H9 (cell line): ENCODE measurements at regions not wholly inside any gene's neighbourhood (a gene's known extent, or its start where the extent isn't known, plus 50 kb on each side); places are given as distances from the start of the nearest gene placed in this dataset.

Source experiments
- DNase-seq: peaks from one replicate; pipeline ENCODE4 v3.0.0-alpha.2; 2017
- H2AFZ ChIP-seq: one replicate; pipeline ENCODE4 v1.6.1; 2013; ENCODE audit warnings: mild to moderate bottlenecking, low read length, control low read depth, moderate library complexity
- H2AK5ac ChIP-seq: 2 replicates; pipeline ENCODE4 v1.6.1; 2013; ENCODE audit warnings: low read length, control low read depth, mixed read lengths; ENCODE audit not compliant: insufficient read length
- H2BK120ac ChIP-seq: one replicate; pipeline ENCODE4 v1.6.1; 2013; ENCODE audit warnings: low read depth, mild to moderate bottlenecking, low read length, control low read depth, inconsistent platforms; ENCODE audit not compliant: poor library complexity, severe bottlenecking
- H2BK12ac ChIP-seq: 2 replicates; pipeline ENCODE4 v1.6.1; 2013; ENCODE audit warnings: low read length, control low read depth, mixed read lengths, low read depth; ENCODE audit not compliant: insufficient read length
- H2BK15ac ChIP-seq: 2 replicates; pipeline ENCODE4 v1.6.1; 2013; ENCODE audit warnings: low read depth, low read length, control low read depth
- H2BK20ac ChIP-seq: one replicate; pipeline ENCODE4 v1.6.1; 2013; ENCODE audit warnings: low read depth, mild to moderate bottlenecking, low read length, control low read depth, inconsistent platforms; ENCODE audit not compliant: poor library complexity, severe bottlenecking
- H2BK5ac ChIP-seq: 2 replicates; pipeline ENCODE4 v1.6.1; 2013; ENCODE audit warnings: low read length, control low read depth, mixed read lengths; ENCODE audit not compliant: insufficient read length
- H3K14ac ChIP-seq: 2 replicates; pipeline ENCODE4 v1.6.1; 2013; ENCODE audit warnings: low read length, control low read depth; ENCODE audit not compliant: insufficient read depth
- H3K18ac ChIP-seq: 2 replicates; pipeline ENCODE4 v1.6.1; 2013; ENCODE audit warnings: low read depth, mild to moderate bottlenecking, mixed read lengths, low read length, control low read depth; ENCODE audit not compliant: insufficient read length
- H3K23ac ChIP-seq: 2 replicates; pipeline ENCODE4 v1.6.1; 2013; ENCODE audit warnings: low read length, control low read depth, mixed read lengths, low read depth; ENCODE audit not compliant: insufficient read length
- H3K23me2 ChIP-seq: 2 replicates; pipeline ENCODE4 v1.6.1; 2013; ENCODE audit warnings: low read depth, mild to moderate bottlenecking, mixed read lengths, low read length, control low read depth; ENCODE audit not compliant: insufficient read length, poor library complexity, severe bottlenecking
- H3K27ac ChIP-seq: 2 replicates; pipeline ENCODE4 v1.5.1; 2013; ENCODE audit warnings: low read length, control low read depth, mixed read lengths, low read depth; ENCODE audit not compliant: insufficient read length
- H3K27me3 ChIP-seq: 2 replicates; pipeline ENCODE4 v1.6.1; 2013; ENCODE audit warnings: low read length, control low read depth, inconsistent platforms; ENCODE audit not compliant: insufficient read depth
- H3K4ac ChIP-seq: 2 replicates; pipeline ENCODE4 v1.6.1; 2013; ENCODE audit warnings: low read depth, mild to moderate bottlenecking, control low read depth, inconsistent platforms, low read length, moderate library complexity
- H3K4me1 ChIP-seq: 2 replicates; pipeline ENCODE4 v1.6.1; 2013; ENCODE audit warnings: low read length, control low read depth, inconsistent platforms; ENCODE audit not compliant: insufficient read depth
- H3K4me2 ChIP-seq: 2 replicates; pipeline ENCODE4 v1.6.1; 2013; ENCODE audit warnings: low read length, control low read depth, mixed read lengths; ENCODE audit not compliant: insufficient read length, insufficient read depth
- H3K56ac ChIP-seq: 2 replicates; pipeline ENCODE4 v1.6.1; 2013; ENCODE audit warnings: low read depth, mild to moderate bottlenecking, mixed read lengths, low read length, control low read depth; ENCODE audit not compliant: insufficient read length
- H3K79me1 ChIP-seq: 2 replicates; pipeline ENCODE4 v1.6.1; 2013; ENCODE audit warnings: low read depth, mild to moderate bottlenecking, moderate library complexity, low read length, control low read depth, inconsistent platforms; ENCODE audit not compliant: insufficient read depth, poor library complexity, severe bottlenecking
- H3K79me2 ChIP-seq: 2 replicates; pipeline ENCODE4 v1.6.1; 2013; ENCODE audit warnings: low read length, control low read depth, inconsistent platforms; ENCODE audit not compliant: insufficient read depth
- H3K9ac ChIP-seq: 2 replicates; pipeline ENCODE4 v1.6.1; 2013; ENCODE audit warnings: low read length, control low read depth, mixed read lengths; ENCODE audit not compliant: insufficient read length; ENCODE audit errors: extremely low read depth
- H3K9me3 ChIP-seq: one replicate; pipeline ENCODE4 v1.6.1; 2013; ENCODE audit warnings: low read depth, low read length, inconsistent platforms; ENCODE audit not compliant: control insufficient read depth
- H3T11ph ChIP-seq: one replicate; pipeline ENCODE4 v1.6.1; 2013; ENCODE audit warnings: mild to moderate bottlenecking, low read length, control low read depth, inconsistent platforms
- H4K20me1 ChIP-seq: one replicate; pipeline ENCODE4 v1.6.1; 2013; ENCODE audit not compliant: control insufficient read depth, insufficient read length, insufficient read depth
- H4K5ac ChIP-seq: 2 replicates; pipeline ENCODE4 v1.6.1; 2013; ENCODE audit warnings: low read depth, mild to moderate bottlenecking, mixed read lengths, low read length, control low read depth; ENCODE audit not compliant: insufficient read length
- H4K8ac ChIP-seq: replicated peaks from 2 replicates; pipeline ENCODE4 v1.6.1; 2013; ENCODE audit warnings: low read length, control low read depth, mixed read lengths, low read depth; ENCODE audit not compliant: insufficient read length
- H4K91ac ChIP-seq: 2 replicates; pipeline ENCODE4 v1.6.1; 2013; ENCODE audit warnings: low read depth, mild to moderate bottlenecking, moderate library complexity, mixed read lengths, low read length, control low read depth; ENCODE audit not compliant: insufficient read length
- H3K27ac Mint-ChIP-seq, 3 experiments: 2 replicates in 2 of 3; 3 replicates in 1 of 3; pipeline ENCODE4 v1.8.0; 2020 to 2021; ENCODE audit warnings: mixed read lengths in 3 of 3, mild to moderate bottlenecking in 1 of 3, moderate library complexity in 1 of 3
- H3K27me3 Mint-ChIP-seq: 2 replicates; pipeline ENCODE4 v1.8.0; 2021; ENCODE audit warnings: low read depth, mild to moderate bottlenecking, moderate library complexity, mixed read lengths
- H3K36me3 Mint-ChIP-seq, 3 experiments: 2 replicates in 2 of 3; 3 replicates in 1 of 3; pipeline ENCODE4 v1.8.0; 2020 to 2021; ENCODE audit warnings: low read depth in 3 of 3, mixed read lengths in 3 of 3; ENCODE audit not compliant: insufficient read depth in 1 of 3
- H3K4me1 Mint-ChIP-seq, 2 experiments: 2 replicates each; pipeline ENCODE4 v1.8.0; 2020; ENCODE audit warnings: mixed read lengths in 2 of 2
- H3K4me3 Mint-ChIP-seq, 2 experiments: 2 replicates in 1 of 2; 3 replicates in 1 of 2; pipeline ENCODE4 v1.8.0; 2020 to 2021; ENCODE audit warnings: mild to moderate bottlenecking in 2 of 2, mixed read lengths in 2 of 2, moderate library complexity in 1 of 2
- H3K9me3 Mint-ChIP-seq, 2 experiments: 2 replicates in 1 of 2; 3 replicates in 1 of 2; pipeline ENCODE4 v1.8.0; 2020; ENCODE audit warnings: mild to moderate bottlenecking in 2 of 2, mixed read lengths in 2 of 2, moderate library complexity in 1 of 2
- CTCF ChIP-seq: fragments of 200-600 bp; sonication (generic); conservative IDR thresholded peaks from 3 replicates; pipeline ENCODE4 v1.8.0; 2021; ENCODE audit warnings: antibody characterized with exemption, mild to moderate bottlenecking
- WGBS: extraction: QIAGEN DNeasy Blood & Tissue Kit; methylation state at CpG from one replicate; pipeline ENCODE4 v1.1.7; 2013; ENCODE audit warnings: missing lambda C conversion rate, low lambda C conversion rate, mixed read lengths; ENCODE audit not compliant: insufficient read length; ENCODE audit errors: extremely low coverage; 5-methylcytosine and 5-hydroxymethylcytosine counted together

GRCh38 chr1:207217778-207218511 lies 103.5 kb upstream of the CD55 start:
- Histone ChIP-seq H3K27me3 (no peaks in the 10 kb centered on the region), H3K79me2 (no peaks in the 10 kb centered on the region), H2BK12ac (no peak overlapping the region), H3K56ac (no peak overlapping the region), H4K5ac (no peak overlapping the region), H3K79me1 (no peaks in the 10 kb centered on the region), H3K9me3 (no peaks in the 10 kb centered on the region), H3K4me2 (no peak overlapping the region), H3K9ac (no peak overlapping the region), H2AK5ac (no peak overlapping the region), H3K23ac (no peak overlapping the region), H4K91ac (no peak overlapping the region), H3K23me2 (no peaks in the 10 kb centered on the region), H3K4ac (no peak overlapping the region), H3K27ac (no peak overlapping the region), H2BK5ac (no peak overlapping the region), H2BK20ac (no peak overlapping the region), H3K18ac (no peak overlapping the region), H2BK120ac (no peak overlapping the region), H2BK15ac (no peak overlapping the region), H4K8ac (no peak overlapping the region), H3T11ph (no peak overlapping the region), H2AFZ (no peak overlapping the region), H3K4me1 (no peaks in the 10 kb centered on the region; the same call in 1 of the 2 replicates), H4K20me1 (no peaks in the 10 kb centered on the region), H3K14ac (no peak overlapping the region)
- TF ChIP-seq CTCF = no peak
- H3K27ac Mint-ChIP-seq = no peak overlapping the region
- H3K4me3 Mint-ChIP-seq = no peak overlapping the region
- H3K9me3 Mint-ChIP-seq = peaks cover 10 to 14% of the 10 kb centered on the region in 2 experiments
- H3K4me1 Mint-ChIP-seq = peaks cover 33 to 37% of the 10 kb centered on the region in 2 experiments
- H3K36me3 Mint-ChIP-seq = peaks cover 2 to 9% (median 2%) of the 10 kb centered on the region in 3 experiments; a peak in 3 of 7 replicates
- DNase-seq = no peak
- H3K27me3 Mint-ChIP-seq = no peaks in the 10 kb centered on the region
- WGBS = no CpG with 5 or more reads among the region's 8 CpGs
